Fibroblast of lung (primary cell): ENCODE measurements at regions not wholly inside any gene's neighbourhood (a gene's known extent, or its start where the extent isn't known, plus 50 kb on each side); places are given as distances from the start of the nearest gene placed in this dataset.

Experiments
- EZH2 ChIP-seq: IDR thresholded peaks from 2 replicates; pipeline ENCODE4 v1.5.1; 2012; ENCODE audit warnings: low read length, control low read depth, mild to moderate bottlenecking; ENCODE audit errors: missing control alignments
- TF ChIP-seq, protein P1 (sequence below), 2 donors: IDR thresholded peaks in 1 of 2; conservative IDR thresholded peaks in 1 of 2; 1 replicate in 1 of 2; 2 replicates in 1 of 2; pipeline ENCODE4 v1.5.1; 2011 to 2012; ENCODE audit warnings: low read length in 2 of 2, control low read depth in 1 of 2, inconsistent platforms in 1 of 2, low read depth in 1 of 2, mild to moderate bottlenecking in 1 of 2

DNA sequence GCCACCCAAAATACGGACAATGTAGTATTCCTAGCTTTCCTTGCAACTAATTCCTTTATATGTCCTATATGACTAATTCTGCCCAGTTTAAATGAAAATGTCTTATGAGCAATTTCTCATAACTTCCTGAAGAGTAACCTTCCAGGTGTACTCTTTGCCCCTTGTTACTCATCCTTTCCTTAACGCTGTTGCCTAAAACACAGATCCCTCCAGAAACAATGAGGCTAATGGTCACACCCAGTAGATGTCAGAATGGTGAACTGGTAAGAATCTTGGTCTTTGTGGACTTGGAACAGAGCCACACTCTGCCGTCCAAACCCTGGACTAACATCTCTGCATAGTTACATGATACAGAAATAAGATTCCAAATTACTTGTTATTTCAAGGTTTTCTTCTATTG lies 497.9 kb downstream of the IGSF11 start:
- TF ChIP-seq, protein P1, sequence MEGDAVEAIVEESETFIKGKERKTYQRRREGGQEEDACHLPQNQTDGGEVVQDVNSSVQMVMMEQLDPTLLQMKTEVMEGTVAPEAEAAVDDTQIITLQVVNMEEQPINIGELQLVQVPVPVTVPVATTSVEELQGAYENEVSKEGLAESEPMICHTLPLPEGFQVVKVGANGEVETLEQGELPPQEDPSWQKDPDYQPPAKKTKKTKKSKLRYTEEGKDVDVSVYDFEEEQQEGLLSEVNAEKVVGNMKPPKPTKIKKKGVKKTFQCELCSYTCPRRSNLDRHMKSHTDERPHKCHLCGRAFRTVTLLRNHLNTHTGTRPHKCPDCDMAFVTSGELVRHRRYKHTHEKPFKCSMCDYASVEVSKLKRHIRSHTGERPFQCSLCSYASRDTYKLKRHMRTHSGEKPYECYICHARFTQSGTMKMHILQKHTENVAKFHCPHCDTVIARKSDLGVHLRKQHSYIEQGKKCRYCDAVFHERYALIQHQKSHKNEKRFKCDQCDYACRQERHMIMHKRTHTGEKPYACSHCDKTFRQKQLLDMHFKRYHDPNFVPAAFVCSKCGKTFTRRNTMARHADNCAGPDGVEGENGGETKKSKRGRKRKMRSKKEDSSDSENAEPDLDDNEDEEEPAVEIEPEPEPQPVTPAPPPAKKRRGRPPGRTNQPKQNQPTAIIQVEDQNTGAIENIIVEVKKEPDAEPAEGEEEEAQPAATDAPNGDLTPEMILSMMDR (conservative IDR thresholded peaks at IDR 0.05 in 1 of 2, IDR thresholded peaks at IDR 0.05 in 1 of 2; ENCODE audit: low read depth in 1 of 2, low read length in 2 of 2), result no peak
- TF ChIP-seq EZH2, result no peak
